ENCODE measurements at regions not wholly inside any gene's neighbourhood (a gene's known extent, or its start where the extent isn't known, plus 50 kb on each side); places are given as distances from the start of the nearest gene placed in this dataset.

DNA sequence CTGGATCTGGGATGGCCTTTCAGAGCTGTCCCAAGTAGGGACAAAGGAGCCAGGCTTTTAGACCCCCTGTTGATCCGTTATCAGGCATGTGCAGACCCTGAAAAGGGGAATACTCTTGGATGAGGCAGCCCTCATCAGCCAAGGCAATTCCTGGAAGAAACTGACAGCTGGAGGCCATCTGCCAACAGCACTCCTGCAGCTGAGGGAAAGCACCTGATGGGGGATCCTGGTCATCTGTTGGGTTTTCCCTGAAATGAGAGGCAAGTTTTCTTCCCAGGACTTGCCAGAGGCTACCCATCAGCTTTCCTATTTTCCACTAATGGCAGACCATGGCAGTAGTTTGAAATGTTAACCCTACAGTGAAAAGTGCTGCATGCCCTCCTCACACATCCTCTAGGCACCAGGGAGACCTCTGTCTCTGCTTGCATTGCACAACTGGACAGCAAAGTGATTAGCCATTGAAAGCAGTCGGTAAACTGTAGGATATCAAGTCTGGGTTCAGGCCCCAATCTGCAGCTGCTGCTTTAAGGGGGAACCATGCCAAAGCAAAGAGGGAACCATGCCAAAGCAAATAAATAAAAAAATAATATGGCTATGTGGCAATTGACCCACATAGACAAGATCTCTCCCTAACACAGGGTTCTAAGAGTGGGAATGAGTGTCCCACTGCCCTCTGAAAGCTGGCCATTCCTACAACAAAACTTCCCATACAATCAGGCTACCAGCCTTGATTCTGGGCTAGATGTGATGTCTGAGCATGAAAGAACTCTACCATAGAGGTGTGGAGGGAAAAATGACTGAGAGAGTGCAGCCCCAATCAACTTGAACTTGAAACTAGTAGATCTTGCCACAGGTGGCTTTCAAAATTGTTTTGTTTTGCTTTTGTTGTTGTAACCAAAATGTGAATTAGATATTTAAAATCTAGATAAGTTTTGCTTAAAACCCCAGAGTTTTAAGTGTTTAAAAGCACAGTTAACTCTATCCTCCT is 232.0 kb upstream of the STT3B start:
- peaks cover 0 to 7% (median 0%) of the 10 kb centered on the region in 3 experiments; a peak in 2 of 7 replicates for H3K36me3 Mint-ChIP-seq (ENCODE audit: insufficient read depth in 1 of 3, low read depth in 3 of 3)
- H3K27ac Mint-ChIP-seq = no peak overlapping the region
- H3K9me3 ChIP-seq (ENCODE audit: control insufficient read depth, low read depth, low read length) = no peaks in the 10 kb centered on the region
- H3K4me3 Mint-ChIP-seq = no peak overlapping the region
- H3K9ac ChIP-seq (ENCODE audit: extremely low read depth, insufficient read length, low read length) = no peak overlapping the region
- no peak overlapping the region for H2BK20ac ChIP-seq (ENCODE audit: low read depth, low read length, poor library complexity, severe bottlenecking)
- H3K14ac ChIP-seq (ENCODE audit: insufficient read depth, low read length) = no peak overlapping the region
- no peak overlapping the region for H2BK12ac ChIP-seq (ENCODE audit: insufficient read length, low read depth, low read length)
- no peaks in the 10 kb centered on the region for H3K79me1 ChIP-seq (ENCODE audit: insufficient read depth, low read depth, low read length, poor library complexity, severe bottlenecking)
- H3K23ac ChIP-seq (ENCODE audit: insufficient read length, low read depth, low read length) = no peak overlapping the region
- H3K27me3 Mint-ChIP-seq (ENCODE audit: low read depth) = no peaks in the 10 kb centered on the region
- WGBS (ENCODE audit: extremely low coverage, insufficient read length, low lambda C conversion rate) = no CpG with 5 or more reads among the region's 2 CpGs
- peaks cover 0 to 5% of the 10 kb centered on the region in 2 experiments; a peak in 2 of 5 replicates for H3K9me3 Mint-ChIP-seq
- H3K23me2 ChIP-seq (ENCODE audit: insufficient read length, low read depth, low read length, poor library complexity, severe bottlenecking) = no peaks in the 10 kb centered on the region
- no peak overlapping the region for H2AK5ac ChIP-seq (ENCODE audit: insufficient read length, low read length)
- no peak overlapping the region for H4K8ac ChIP-seq (replicated peaks; ENCODE audit: insufficient read length, low read depth, low read length)
- no peak overlapping the region for H2BK5ac ChIP-seq (ENCODE audit: insufficient read length, low read length)
- no peak overlapping the region for H3K27ac ChIP-seq (ENCODE audit: insufficient read length, low read depth, low read length)
- no peaks in the 10 kb centered on the region; the same call in 1 of the 2 replicates for H3K79me2 ChIP-seq (ENCODE audit: insufficient read depth, low read length)
- H3K56ac ChIP-seq (ENCODE audit: insufficient read length, low read depth, low read length) = no peak overlapping the region
- H3K4ac ChIP-seq (ENCODE audit: low read depth, low read length) = no peak overlapping the region
- no peak overlapping the region for H2AFZ ChIP-seq (ENCODE audit: low read length)
- TF ChIP-seq, protein P1, sequence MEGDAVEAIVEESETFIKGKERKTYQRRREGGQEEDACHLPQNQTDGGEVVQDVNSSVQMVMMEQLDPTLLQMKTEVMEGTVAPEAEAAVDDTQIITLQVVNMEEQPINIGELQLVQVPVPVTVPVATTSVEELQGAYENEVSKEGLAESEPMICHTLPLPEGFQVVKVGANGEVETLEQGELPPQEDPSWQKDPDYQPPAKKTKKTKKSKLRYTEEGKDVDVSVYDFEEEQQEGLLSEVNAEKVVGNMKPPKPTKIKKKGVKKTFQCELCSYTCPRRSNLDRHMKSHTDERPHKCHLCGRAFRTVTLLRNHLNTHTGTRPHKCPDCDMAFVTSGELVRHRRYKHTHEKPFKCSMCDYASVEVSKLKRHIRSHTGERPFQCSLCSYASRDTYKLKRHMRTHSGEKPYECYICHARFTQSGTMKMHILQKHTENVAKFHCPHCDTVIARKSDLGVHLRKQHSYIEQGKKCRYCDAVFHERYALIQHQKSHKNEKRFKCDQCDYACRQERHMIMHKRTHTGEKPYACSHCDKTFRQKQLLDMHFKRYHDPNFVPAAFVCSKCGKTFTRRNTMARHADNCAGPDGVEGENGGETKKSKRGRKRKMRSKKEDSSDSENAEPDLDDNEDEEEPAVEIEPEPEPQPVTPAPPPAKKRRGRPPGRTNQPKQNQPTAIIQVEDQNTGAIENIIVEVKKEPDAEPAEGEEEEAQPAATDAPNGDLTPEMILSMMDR (conservative IDR thresholded peaks at IDR 0.05) = no peak
- no peak for DNase-seq
- H3K4me2 ChIP-seq (ENCODE audit: insufficient read depth, insufficient read length, low read length) = no peak overlapping the region
- no peaks in the 10 kb centered on the region for H4K20me1 ChIP-seq (ENCODE audit: control insufficient read depth, insufficient read depth, insufficient read length)
- H3K18ac ChIP-seq (ENCODE audit: insufficient read length, low read depth, low read length) = no peak overlapping the region
- H3K27me3 ChIP-seq (ENCODE audit: insufficient read depth, low read length) = no peaks in the 10 kb centered on the region
- H3K4me1 Mint-ChIP-seq = no peaks in the 10 kb centered on the region
- no peak overlapping the region for H2BK120ac ChIP-seq (ENCODE audit: low read depth, low read length, poor library complexity, severe bottlenecking)
- H3T11ph ChIP-seq (ENCODE audit: low read length) = no peak overlapping the region
- no peaks in the 10 kb centered on the region for H3K4me1 ChIP-seq (ENCODE audit: insufficient read depth, low read length)
- no peak overlapping the region for H4K5ac ChIP-seq (ENCODE audit: insufficient read length, low read depth, low read length)
- H2BK15ac ChIP-seq (ENCODE audit: low read depth, low read length) = no peak overlapping the region
- no peak overlapping the region for H4K91ac ChIP-seq (ENCODE audit: insufficient read length, low read depth, low read length)
